Lung (tissue), 11 donors: ENCODE measurements at regions not wholly inside any gene's neighbourhood (a gene's known extent, or its start where the extent isn't known, plus 50 kb on each side); places are given as distances from the start of the nearest gene placed in this dataset.
A peak's percentile ranks its signal among the peaks of the same experiment; 100 is the strongest.

Source experiments
- ATAC-seq: fragments of 200-7000 bp; cut with Tn5 transposase; one replicate; pipeline ENCODE4 v1.9.1; 2020; ENCODE audit warnings: moderate number of reproducible peaks; ENCODE audit not compliant: insufficient read depth, low FRiP score
- DNase-seq, 3 donors: peaks; one replicate each; pipeline ENCODE4 v3.0.0-alpha.2; 2013 to 2017
- H3K27ac ChIP-seq, 2 donors: one replicate each; pipeline ENCODE4 v1.5.1; 2013; ENCODE audit warnings: mild to moderate bottlenecking in 2 of 2, moderate library complexity in 2 of 2, control low read depth in 1 of 2, inconsistent platforms in 1 of 2, low read depth in 1 of 2, low read length in 1 of 2
- H3K27me3 ChIP-seq, 3 donors: one replicate each; pipeline ENCODE4 v1.5.1; 2013; ENCODE audit warnings: low read length in 2 of 3; ENCODE audit not compliant: control insufficient read depth in 3 of 3, insufficient read depth in 3 of 3
- H3K36me3 ChIP-seq, 4 donors: one replicate each; pipeline ENCODE4 v1.5.1; 2013; ENCODE audit warnings: low read length in 4 of 4, mild to moderate bottlenecking in 1 of 4, moderate library complexity in 1 of 4; ENCODE audit not compliant: control insufficient read depth in 4 of 4, insufficient read depth in 4 of 4
- H3K4me1 ChIP-seq, 5 donors: one replicate each; pipeline ENCODE4 v1.5.1; 2013; ENCODE audit warnings: low read length in 5 of 5, mild to moderate bottlenecking in 2 of 5, moderate library complexity in 1 of 5; ENCODE audit not compliant: control insufficient read depth in 5 of 5, insufficient read depth in 5 of 5
- H3K4me3 ChIP-seq: one replicate; pipeline ENCODE4 v1.5.1; 2013; ENCODE audit warnings: mild to moderate bottlenecking, control low read depth, moderate library complexity
- H3K9ac ChIP-seq, 2 donors: one replicate each; pipeline ENCODE4 v1.5.1; 2013; ENCODE audit warnings: low read length in 2 of 2, control low read depth in 1 of 2; ENCODE audit not compliant: insufficient read depth in 1 of 2
- H3K9me3 ChIP-seq, 4 donors: one replicate each; pipeline ENCODE4 v1.5.1; 2013; ENCODE audit warnings: low read length in 3 of 4, mild to moderate bottlenecking in 1 of 4, moderate library complexity in 1 of 4; ENCODE audit not compliant: control insufficient read depth in 4 of 4, insufficient read depth in 3 of 4
- CTCF ChIP-seq: IDR thresholded peaks from 2 replicates; pipeline ENCODE4 v1.5.1; 2012; ENCODE audit warnings: mild to moderate bottlenecking; ENCODE audit errors: control extremely low read depth, extremely low read depth
- WGBS, 2 donors: extraction: QIAGEN DNeasy Blood & Tissue Kit; methylation state at CpG; one replicate each; pipeline ENCODE4 v1.1.7; 2013; 5-methylcytosine and 5-hydroxymethylcytosine counted together
- donor health status: control.
- donor health status: control.
- donor health status: Bipolar disorder and iron deficiency.
- donor health status: healthy.
- donor health status: DM: yes; HTN: yes; CAD: no.

GRCh38 chr15:54810031-54810430 is 386.7 kb downstream of the RSL24D1 start:
- no peak for ATAC-seq
- H3K9ac ChIP-seq = no peak overlapping the region
- 73 to 85% methylated on average over 2 of the region's 2 CpGs for WGBS, 2 donors
- H3K9me3 ChIP-seq = peaks cover 0 to 6% (median 1%) of the 10 kb centered on the region in 4 donors
- DNase-seq = no peak
- H3K27me3 ChIP-seq = no peaks in the 10 kb centered on the region
- TF ChIP-seq CTCF = no peak
- no peak overlapping the region for H3K27ac ChIP-seq
- H3K4me3 ChIP-seq = no peak overlapping the region
- H3K4me1 ChIP-seq = no peaks in the 10 kb centered on the region
- H3K36me3 ChIP-seq = no peaks in the 10 kb centered on the region

DNA sequence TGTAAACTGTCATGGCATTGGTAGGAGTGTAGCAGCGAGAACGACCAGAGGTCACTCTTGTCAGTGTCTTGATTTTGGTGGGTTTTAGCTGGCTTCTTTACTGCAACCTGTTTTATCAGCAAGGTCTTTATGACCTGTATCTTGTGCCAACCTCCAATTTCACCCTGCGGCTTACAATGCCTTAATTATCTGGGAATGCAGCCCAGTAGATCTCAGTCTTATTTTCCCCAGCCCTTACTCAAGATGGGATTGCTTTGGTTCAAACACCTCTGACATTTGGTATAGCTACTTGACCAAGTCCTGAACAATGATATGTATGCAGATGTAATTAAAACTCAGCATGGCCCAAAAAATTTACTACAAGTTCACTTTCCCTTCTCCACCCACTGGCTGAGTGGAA is 388.4 kb downstream of the RSL24D1 start:
- ATAC-seq (no peak), DNase-seq (no peak)
- no peaks in the 10 kb centered on the region for H3K4me1 ChIP-seq
- no peak overlapping the region for H3K27ac ChIP-seq
- H3K4me3 ChIP-seq = no peak overlapping the region
- H3K9ac ChIP-seq = no peak overlapping the region
- TF ChIP-seq CTCF = no peak
- H3K9me3 ChIP-seq = no peaks in the 10 kb centered on the region
- H3K36me3 ChIP-seq = no peaks in the 10 kb centered on the region
- no peaks in the 10 kb centered on the region for H3K27me3 ChIP-seq
- 92 to 94% methylated on average over 3 of the region's 3 CpGs for WGBS, 2 donors

DNA sequence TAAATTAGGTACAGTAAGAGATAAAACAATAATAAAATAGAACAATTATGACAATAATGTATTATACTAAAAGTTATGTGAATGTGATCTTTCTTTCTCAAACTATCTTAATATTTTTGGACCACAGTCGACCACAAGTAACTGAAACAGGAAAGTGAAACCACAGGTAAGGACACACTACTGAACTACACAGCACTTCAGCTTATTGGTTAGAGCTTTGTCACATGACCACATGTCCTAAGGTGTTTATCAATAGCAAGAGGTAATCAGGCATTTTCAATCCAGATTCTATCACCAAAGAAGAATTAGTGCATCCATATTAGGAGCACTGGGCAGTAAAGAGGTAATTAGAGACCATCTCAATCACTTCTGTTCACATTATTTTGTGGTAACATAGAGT is 392.8 kb downstream of the RSL24D1 start:
- Histone ChIP-seq H3K27me3 (no peaks in the 10 kb centered on the region), H3K4me3 (no peak overlapping the region), H3K9me3 (no peaks in the 10 kb centered on the region), H3K4me1 (no peaks in the 10 kb centered on the region), H3K27ac (no peak overlapping the region), H3K36me3 (no peaks in the 10 kb centered on the region), H3K9ac (no peak overlapping the region)
- ATAC-seq = no peak
- no peak for DNase-seq
- WGBS, 2 donors = 36 to 63% methylated on average over 1 of the region's 1 CpG
- TF ChIP-seq CTCF = no peak

DNA sequence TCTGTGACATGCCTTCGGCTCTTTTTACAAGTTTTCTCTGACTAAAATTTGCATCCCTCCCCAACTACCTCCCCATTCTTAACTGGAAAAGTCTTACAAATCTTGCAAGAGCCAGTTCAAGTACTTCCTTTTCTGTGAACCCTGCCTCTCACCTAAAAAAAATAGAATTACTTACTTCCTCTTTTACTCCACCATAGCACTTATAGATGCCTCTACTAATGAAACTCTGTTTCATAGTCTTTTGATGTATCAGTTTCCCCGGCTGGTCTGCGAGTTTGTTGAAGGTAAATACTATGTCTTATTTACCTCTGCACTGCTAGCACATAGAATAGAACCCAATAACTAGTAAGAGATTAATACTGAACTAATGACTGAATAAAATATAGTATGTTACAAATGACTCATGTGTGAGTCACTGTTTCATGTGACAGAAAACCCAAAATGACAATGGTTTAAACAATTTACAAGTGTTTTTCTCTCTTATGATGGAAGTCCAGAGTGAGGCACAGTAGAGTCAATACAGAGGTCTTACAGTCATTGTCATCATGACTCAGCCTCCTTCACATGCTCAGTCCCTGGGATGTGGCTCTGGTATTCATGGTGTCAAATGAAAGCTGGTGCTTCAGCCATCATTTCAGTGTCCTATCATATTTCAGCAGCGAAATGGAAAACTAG is 393.5 kb downstream of the RSL24D1 start:
- Histone ChIP-seq H3K9me3 (no peaks in the 10 kb centered on the region), H3K36me3 (no peaks in the 10 kb centered on the region), H3K27ac (no peak overlapping the region), H3K27me3 (no peaks in the 10 kb centered on the region), H3K4me3 (no peak overlapping the region), H3K9ac (no peak overlapping the region), H3K4me1 (no peaks in the 10 kb centered on the region)
- 48 to 59% methylated on average over 4 of the region's 4 CpGs for WGBS, 2 donors
- ATAC-seq = peak; percentile 61
- no peak for TF ChIP-seq CTCF
- no peak for DNase-seq
